HS-5 (cell line): ENCODE measurements at regions not wholly inside any gene's neighbourhood (a gene's known extent, or its start where the extent isn't known, plus 50 kb on each side); places are given as distances from the start of the nearest gene placed in this dataset.

Source experiments
- DNase-seq: peaks from one replicate; pipeline ENCODE4 v3.0.0-alpha.2; 2012; ENCODE audit warnings: low read depth

GRCh38 chr7:18413447-18413846 is 82.1 kb upstream of the HDAC9 start:
- DNase-seq = no peak

- no peak for DNase-seq
Measured at GRCh38 chr7:18414885-18415284, 80.7 kb upstream of the HDAC9 start.

- no peak for DNase-seq
Measured at GRCh38 chr7:18416988-18417387, 78.6 kb upstream of the HDAC9 start.

- no peak for DNase-seq
Measured at GRCh38 chr7:18419456-18419855, 76.1 kb upstream of the HDAC9 start.

GRCh38 chr7:18420108-18420507 is 75.4 kb upstream of the HDAC9 start:
- DNase-seq = no peak

- no peak for DNase-seq
Measured at GRCh38 chr7:18420748-18421147, 74.8 kb upstream of the HDAC9 start.

GRCh38 chr7:18421297-18422002 is 74.1 kb upstream of the HDAC9 start:
- DNase-seq = no peak

- DNase-seq = no peak
Measured at GRCh38 chr7:18425227-18425626, 70.3 kb upstream of the HDAC9 start.

- DNase-seq = no peak
Measured at GRCh38 chr7:18425838-18426445, 69.6 kb upstream of the HDAC9 start.

GRCh38 chr7:18426564-18427226 is 68.9 kb upstream of the HDAC9 start:
- DNase-seq = no peak

- peak; percentile 68 for DNase-seq
Measured at GRCh38 chr7:18429547-18429946, 66.0 kb upstream of the HDAC9 start.

- DNase-seq = no peak
Measured at GRCh38 chr7:18430810-18431209, 64.7 kb upstream of the HDAC9 start.

GRCh38 chr7:18434171-18434570 is 61.4 kb upstream of the HDAC9 start:
- DNase-seq = no peak

GRCh38 chr7:18437101-18437500 is 58.4 kb upstream of the HDAC9 start:
- no peak for DNase-seq

- no peak for DNase-seq
Measured at GRCh38 chr7:18440934-18441333, 54.6 kb upstream of the HDAC9 start.

GRCh38 chr7:18444826-18445225 is 50.7 kb upstream of the HDAC9 start:
- no peak for DNase-seq

- DNase-seq = no peak
Measured at GRCh38 chr7:18445483-18445882, 50.1 kb upstream of the HDAC9 start.
